ENCODE measurements at regions not wholly inside any gene's neighbourhood (a gene's known extent, or its start where the extent isn't known, plus 50 kb on each side); places are given as distances from the start of the nearest gene placed in this dataset.

DNA sequence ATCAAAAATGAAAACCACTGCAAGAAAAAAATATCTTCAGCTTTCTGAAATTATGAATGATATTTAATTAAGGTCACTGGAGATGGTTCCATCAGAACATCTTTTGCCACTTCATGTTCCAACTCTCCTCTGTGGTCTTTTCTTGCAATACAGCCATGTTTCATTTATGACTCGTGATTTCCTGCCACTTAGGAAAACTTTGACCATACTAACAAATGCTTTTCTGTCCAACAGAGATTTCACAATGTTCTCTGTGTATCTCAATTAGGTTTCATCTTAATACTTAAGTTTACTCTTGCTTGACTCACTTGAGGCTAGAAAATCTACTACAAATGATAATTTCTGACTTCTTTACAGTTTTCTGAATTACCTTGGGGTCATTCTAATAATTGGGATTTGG lies 330.9 kb downstream of the CXXC4 start:
- Histone ChIP-seq H3K27me3 (ENCODE audit: control insufficient read depth in 3 of 3, insufficient read depth in 3 of 3, low read length in 2 of 3) (no peaks in the 10 kb centered on the region), H3K9ac (ENCODE audit: insufficient read depth in 1 of 2, low read length in 2 of 2) (no peak overlapping the region), H3K36me3 (ENCODE audit: control insufficient read depth in 4 of 4, insufficient read depth in 4 of 4, low read length in 4 of 4) (no peaks in the 10 kb centered on the region), H3K9me3 (ENCODE audit: control insufficient read depth in 4 of 4, insufficient read depth in 3 of 4, low read length in 3 of 4) (no peaks in the 10 kb centered on the region), H3K4me3 (no peak overlapping the region), H3K4me1 (ENCODE audit: control insufficient read depth in 5 of 5, insufficient read depth in 5 of 5, low read length in 5 of 5) (no peaks in the 10 kb centered on the region), H3K27ac (ENCODE audit: low read depth in 1 of 2, low read length in 1 of 2) (no peak overlapping the region)
- 37 to 44% methylated on average over 1 of the region's 1 CpG for WGBS, 2 donors
- no peak for ATAC-seq (ENCODE audit: insufficient read depth, low FRiP score)
- DNase-seq: peak in 1 of 3 donors; percentile 1
- TF ChIP-seq, protein P1, sequence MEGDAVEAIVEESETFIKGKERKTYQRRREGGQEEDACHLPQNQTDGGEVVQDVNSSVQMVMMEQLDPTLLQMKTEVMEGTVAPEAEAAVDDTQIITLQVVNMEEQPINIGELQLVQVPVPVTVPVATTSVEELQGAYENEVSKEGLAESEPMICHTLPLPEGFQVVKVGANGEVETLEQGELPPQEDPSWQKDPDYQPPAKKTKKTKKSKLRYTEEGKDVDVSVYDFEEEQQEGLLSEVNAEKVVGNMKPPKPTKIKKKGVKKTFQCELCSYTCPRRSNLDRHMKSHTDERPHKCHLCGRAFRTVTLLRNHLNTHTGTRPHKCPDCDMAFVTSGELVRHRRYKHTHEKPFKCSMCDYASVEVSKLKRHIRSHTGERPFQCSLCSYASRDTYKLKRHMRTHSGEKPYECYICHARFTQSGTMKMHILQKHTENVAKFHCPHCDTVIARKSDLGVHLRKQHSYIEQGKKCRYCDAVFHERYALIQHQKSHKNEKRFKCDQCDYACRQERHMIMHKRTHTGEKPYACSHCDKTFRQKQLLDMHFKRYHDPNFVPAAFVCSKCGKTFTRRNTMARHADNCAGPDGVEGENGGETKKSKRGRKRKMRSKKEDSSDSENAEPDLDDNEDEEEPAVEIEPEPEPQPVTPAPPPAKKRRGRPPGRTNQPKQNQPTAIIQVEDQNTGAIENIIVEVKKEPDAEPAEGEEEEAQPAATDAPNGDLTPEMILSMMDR (IDR thresholded peaks at IDR 0.05; ENCODE audit: control extremely low read depth, extremely low read depth): no peak

DNA sequence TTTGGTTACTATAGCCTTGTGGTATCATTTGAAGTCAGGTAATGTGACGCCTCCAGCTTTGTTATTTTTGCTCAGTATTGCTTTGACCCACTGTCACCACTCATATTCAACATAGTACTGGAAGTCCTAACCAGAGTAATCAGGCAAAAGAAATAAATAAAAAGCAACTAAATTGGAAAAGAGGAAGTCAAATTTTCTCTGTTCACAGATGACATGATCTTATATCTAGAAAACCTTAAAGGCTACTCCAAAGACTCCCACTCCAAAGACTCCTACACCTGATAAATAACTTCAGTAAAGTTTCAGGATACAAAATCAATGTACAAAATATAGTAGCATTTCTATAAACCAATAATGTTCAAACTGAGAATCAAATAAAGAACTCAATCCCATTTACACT lies 348.6 kb downstream of the CXXC4 start:
- Histone ChIP-seq H3K27ac (ENCODE audit: low read depth in 1 of 2, low read length in 1 of 2) (no peak overlapping the region), H3K9ac (ENCODE audit: insufficient read depth in 1 of 2, low read length in 2 of 2) (no peak overlapping the region), H3K4me1 (ENCODE audit: control insufficient read depth in 5 of 5, insufficient read depth in 5 of 5, low read length in 5 of 5) (no peaks in the 10 kb centered on the region), H3K9me3 (ENCODE audit: control insufficient read depth in 4 of 4, insufficient read depth in 3 of 4, low read length in 3 of 4) (no peaks in the 10 kb centered on the region), H3K4me3 (no peak overlapping the region), H3K27me3 (ENCODE audit: control insufficient read depth in 3 of 3, insufficient read depth in 3 of 3, low read length in 2 of 3) (no peaks in the 10 kb centered on the region), H3K36me3 (ENCODE audit: control insufficient read depth in 4 of 4, insufficient read depth in 4 of 4, low read length in 4 of 4) (no peaks in the 10 kb centered on the region)
- DNase-seq (no peak), ATAC-seq (ENCODE audit: insufficient read depth, low FRiP score) (no peak)
- 88 to 95% methylated on average over 1 of the region's 1 CpG for WGBS, 2 donors
- TF ChIP-seq, protein P1 (IDR thresholded peaks at IDR 0.05; ENCODE audit: control extremely low read depth, extremely low read depth): no peak

DNA sequence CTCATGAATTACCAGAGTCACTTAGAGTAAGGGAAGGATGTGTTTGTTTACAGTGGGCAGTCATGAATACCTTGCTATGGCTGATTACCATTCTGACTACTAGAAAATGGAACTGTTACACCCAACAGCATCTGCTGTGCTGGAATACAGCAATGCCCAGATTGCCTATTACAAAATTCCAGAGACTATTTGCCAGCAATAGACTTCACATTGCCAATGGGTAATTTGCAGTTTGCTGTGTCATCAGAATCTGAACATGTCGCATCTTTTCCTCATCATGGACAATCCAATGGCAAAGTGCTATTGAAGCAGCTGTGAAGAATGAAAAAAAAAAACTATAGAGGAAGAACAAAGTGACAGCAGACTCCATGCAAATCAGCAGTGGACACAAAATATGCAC lies 356.6 kb downstream of the CXXC4 start:
- ATAC-seq (ENCODE audit: insufficient read depth, low FRiP score): no peak
- Histone ChIP-seq H3K4me3 (no peak overlapping the region), H3K36me3 (ENCODE audit: control insufficient read depth in 4 of 4, insufficient read depth in 4 of 4, low read length in 4 of 4) (no peaks in the 10 kb centered on the region), H3K9me3 (ENCODE audit: control insufficient read depth in 4 of 4, insufficient read depth in 3 of 4, low read length in 3 of 4) (no peaks in the 10 kb centered on the region), H3K27me3 (ENCODE audit: control insufficient read depth in 3 of 3, insufficient read depth in 3 of 3, low read length in 2 of 3) (no peaks in the 10 kb centered on the region), H3K9ac (ENCODE audit: insufficient read depth in 1 of 2, low read length in 2 of 2) (no peak overlapping the region), H3K27ac (ENCODE audit: low read depth in 1 of 2, low read length in 1 of 2) (no peak overlapping the region), H3K4me1 (ENCODE audit: control insufficient read depth in 5 of 5, insufficient read depth in 5 of 5, low read length in 5 of 5) (no peaks in the 10 kb centered on the region)
- TF ChIP-seq, protein P1 (IDR thresholded peaks at IDR 0.05; ENCODE audit: control extremely low read depth, extremely low read depth): no peak
- no peak for DNase-seq
- WGBS, 2 donors: 83 to 86% methylated on average over 1 of the region's 1 CpG

DNA sequence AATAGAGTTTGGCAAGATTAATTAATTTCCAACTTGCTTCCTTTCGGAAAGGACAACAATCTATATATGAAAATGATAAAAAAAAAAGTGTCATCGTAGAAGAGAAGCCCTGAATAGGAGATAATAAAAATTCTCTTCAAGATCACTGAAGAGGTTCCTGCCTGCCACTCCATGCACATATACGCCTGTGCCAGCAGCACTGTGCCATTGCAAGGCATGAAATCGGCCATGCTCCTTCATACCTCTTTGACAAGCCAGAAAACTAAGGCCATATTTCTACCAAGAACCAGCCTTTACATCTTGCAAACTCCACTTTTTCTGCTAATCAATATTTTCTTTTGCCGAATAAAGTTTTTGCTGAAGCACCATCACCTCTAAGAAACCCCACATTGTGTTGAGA lies 365.5 kb downstream of the CXXC4 start:
- H3K27me3 ChIP-seq (ENCODE audit: control insufficient read depth in 3 of 3, insufficient read depth in 3 of 3, low read length in 2 of 3): no peaks in the 10 kb centered on the region
- no peak overlapping the region for H3K4me3 ChIP-seq
- 76 to 84% methylated on average over 5 of the region's 5 CpGs for WGBS, 2 donors
- DNase-seq (no peak), ATAC-seq (ENCODE audit: insufficient read depth, low FRiP score) (no peak)
- no peaks in the 10 kb centered on the region for H3K9me3 ChIP-seq (ENCODE audit: control insufficient read depth in 4 of 4, insufficient read depth in 3 of 4, low read length in 3 of 4)
- H3K36me3 ChIP-seq (ENCODE audit: control insufficient read depth in 4 of 4, insufficient read depth in 4 of 4, low read length in 4 of 4): no peaks in the 10 kb centered on the region
- no peak overlapping the region for H3K9ac ChIP-seq (ENCODE audit: insufficient read depth in 1 of 2, low read length in 2 of 2)
- H3K27ac ChIP-seq (ENCODE audit: low read depth in 1 of 2, low read length in 1 of 2): no peak overlapping the region
- TF ChIP-seq, protein P1 (IDR thresholded peaks at IDR 0.05; ENCODE audit: control extremely low read depth, extremely low read depth): no peak
- no peaks in the 10 kb centered on the region for H3K4me1 ChIP-seq (ENCODE audit: control insufficient read depth in 5 of 5, insufficient read depth in 5 of 5, low read length in 5 of 5)
